GM21390 (cell line): ENCODE measurements at regions not wholly inside any gene's neighbourhood (a gene's known extent, or its start where the extent isn't known, plus 50 kb on each side); places are given as distances from the start of the nearest gene placed in this dataset.
"Not testable (repeated sequence)": the region's sequence is repeated elsewhere in the genome, so short reads cannot be mapped to it uniquely, and the experiment has no call there.

Source experiments
- ATAC-seq: cut with Tn5 transposase; IDR thresholded peaks from one replicate; pipeline ENCODE4 v1.9.1; 2021; ENCODE audit not compliant: unreplicated experiment

GRCh38 chr1:94675373-94675772 is 133.8 kb upstream of the F3 start:
- no peak for ATAC-seq

- no peak for ATAC-seq
Observed at GRCh38 chr1:94674876-94675275, 133.3 kb upstream of the F3 start.

GRCh38 chr1:94672934-94673333 is 131.4 kb upstream of the F3 start:
- no peak for ATAC-seq

- no peak for ATAC-seq
Observed at GRCh38 chr1:94672001-94672400, 130.4 kb upstream of the F3 start.

GRCh38 chr1:94670273-94670672 is 128.7 kb upstream of the F3 start:
- no peak for ATAC-seq

GRCh38 chr1:94669198-94669597 is 127.6 kb upstream of the F3 start:
- ATAC-seq = no peak

GRCh38 chr1:94668528-94668927 is 127.0 kb upstream of the F3 start:
- ATAC-seq = no peak

- no peak for ATAC-seq
Observed at GRCh38 chr1:94667818-94668217, 126.3 kb upstream of the F3 start.

GRCh38 chr1:94666797-94667196 is 125.2 kb upstream of the F3 start:
- no peak for ATAC-seq

GRCh38 chr1:94661431-94661932 is 119.9 kb upstream of the F3 start:
- no peak for ATAC-seq

- ATAC-seq = no peak
Observed at GRCh38 chr1:94660994-94661393, 119.4 kb upstream of the F3 start.

GRCh38 chr1:94660258-94660657 is 118.7 kb upstream of the F3 start:
- ATAC-seq = no peak

GRCh38 chr1:94659202-94659601 is 117.6 kb upstream of the F3 start:
- not testable (repeated sequence) for ATAC-seq

GRCh38 chr1:94658221-94658620 is 116.7 kb upstream of the F3 start:
- ATAC-seq = no peak

- not testable (repeated sequence) for ATAC-seq
Observed at GRCh38 chr1:94657776-94658175, 116.2 kb upstream of the F3 start.

- no peak for ATAC-seq
Observed at GRCh38 chr1:94656967-94657366, 115.4 kb upstream of the F3 start.

- ATAC-seq = no peak
Observed at GRCh38 chr1:94654919-94655318, 113.4 kb upstream of the F3 start.

GRCh38 chr1:94654459-94654858 is 112.9 kb upstream of the F3 start:
- no peak for ATAC-seq

GRCh38 chr1:94654031-94654430 is 112.5 kb upstream of the F3 start:
- ATAC-seq = no peak

GRCh38 chr1:94653454-94653853 is 111.9 kb upstream of the F3 start:
- ATAC-seq = no peak

- no peak for ATAC-seq
Observed at GRCh38 chr1:94651076-94651475, 109.5 kb upstream of the F3 start.

- ATAC-seq = no peak
Observed at GRCh38 chr1:94650301-94650700, 108.7 kb upstream of the F3 start.

- ATAC-seq = no peak
Observed at GRCh38 chr1:94648225-94649007, 106.9 kb upstream of the F3 start.
